GM21360 (cell line): ENCODE measurements at regions not wholly inside any gene's neighbourhood (a gene's known extent, or its start where the extent isn't known, plus 50 kb on each side); places are given as distances from the start of the nearest gene placed in this dataset.
"Not testable (repeated sequence)": the region's sequence is repeated elsewhere in the genome, so short reads cannot be mapped to it uniquely, and the experiment has no call there.

Experiments
- ATAC-seq: cut with Tn5 transposase; IDR thresholded peaks from one replicate; pipeline ENCODE4 v1.9.1; 2021; ENCODE audit warnings: mild to moderate bottlenecking, moderate library complexity; ENCODE audit not compliant: unreplicated experiment

GRCh38 chr4:177796841-177797240 is 354.6 kb upstream of the AGA start:
- ATAC-seq: no peak

GRCh38 chr4:177798161-177798560 is 355.9 kb upstream of the AGA start:
- ATAC-seq: no peak

GRCh38 chr4:177802162-177802561 is 359.9 kb upstream of the AGA start:
- no peak for ATAC-seq

- ATAC-seq: no peak
Measured at GRCh38 chr4:177802661-177803060, 360.4 kb upstream of the AGA start.

- ATAC-seq: no peak
Measured at GRCh38 chr4:177803151-177803550, 360.9 kb upstream of the AGA start.

- no peak for ATAC-seq
Measured at GRCh38 chr4:177809791-177810190, 367.6 kb upstream of the AGA start.

- no peak for ATAC-seq
Measured at GRCh38 chr4:177810220-177810619, 368.0 kb upstream of the AGA start.

- ATAC-seq: not testable (repeated sequence)
Measured at GRCh38 chr4:177818392-177818791, 376.2 kb upstream of the AGA start.

- no peak for ATAC-seq
Measured at GRCh38 chr4:177826973-177827372, 384.7 kb upstream of the AGA start.

GRCh38 chr4:177841258-177841657 is 399.0 kb upstream of the AGA start:
- no peak for ATAC-seq

GRCh38 chr4:177853229-177853628 is 411.0 kb upstream of the AGA start:
- ATAC-seq: no peak

- no peak for ATAC-seq
Measured at GRCh38 chr4:177855507-177856197, 413.4 kb upstream of the AGA start.

GRCh38 chr4:177860171-177860570 is 417.9 kb upstream of the AGA start:
- no peak for ATAC-seq

GRCh38 chr4:177861551-177862094 is 419.4 kb upstream of the AGA start:
- ATAC-seq: no peak

- ATAC-seq: no peak
Measured at GRCh38 chr4:177862541-177863176, 420.4 kb upstream of the AGA start.

- ATAC-seq: no peak
Measured at GRCh38 chr4:177879851-177880250, 437.6 kb upstream of the AGA start.

- ATAC-seq: no peak
Measured at GRCh38 chr4:177895136-177895535, 452.9 kb upstream of the AGA start.

GRCh38 chr4:177901786-177902185 is 459.5 kb upstream of the AGA start:
- ATAC-seq: no peak

GRCh38 chr4:177902386-177902785 is 460.1 kb upstream of the AGA start:
- ATAC-seq: no peak

- ATAC-seq: no peak
Measured at GRCh38 chr4:177907736-177908424, 465.6 kb upstream of the AGA start.

- ATAC-seq: no peak
Measured at GRCh38 chr4:177921715-177922114, 479.5 kb upstream of the AGA start.

GRCh38 chr4:177923888-177924287 is 481.7 kb upstream of the AGA start:
- no peak for ATAC-seq
